ENCODE measurements at regions not wholly inside any gene's neighbourhood (a gene's known extent, or its start where the extent isn't known, plus 50 kb on each side); places are given as distances from the start of the nearest gene placed in this dataset.

DNA sequence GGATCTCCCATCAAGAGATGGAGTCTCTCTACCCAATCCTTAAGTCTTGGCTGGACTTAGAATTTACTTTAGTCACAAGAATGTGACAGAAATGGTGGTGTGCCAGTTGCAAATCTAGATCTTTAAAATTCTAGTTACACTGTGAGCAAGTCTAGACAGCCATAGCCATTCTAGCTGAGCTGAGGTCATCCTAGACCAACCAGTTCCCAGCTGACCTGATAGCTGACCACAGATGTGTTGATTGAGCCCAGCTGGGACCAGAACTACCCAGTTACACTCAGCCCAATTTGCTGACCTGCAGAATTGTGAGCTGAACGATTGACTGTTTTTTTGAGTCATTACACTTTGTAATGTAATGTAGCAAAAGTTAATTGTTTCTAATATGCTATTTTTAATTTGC is 251.8 kb downstream of the ADGRL2 start:
- no peak for TF ChIP-seq POLR2A (IDR thresholded peaks at IDR 0.05)
- TF ChIP-seq, protein P1, sequence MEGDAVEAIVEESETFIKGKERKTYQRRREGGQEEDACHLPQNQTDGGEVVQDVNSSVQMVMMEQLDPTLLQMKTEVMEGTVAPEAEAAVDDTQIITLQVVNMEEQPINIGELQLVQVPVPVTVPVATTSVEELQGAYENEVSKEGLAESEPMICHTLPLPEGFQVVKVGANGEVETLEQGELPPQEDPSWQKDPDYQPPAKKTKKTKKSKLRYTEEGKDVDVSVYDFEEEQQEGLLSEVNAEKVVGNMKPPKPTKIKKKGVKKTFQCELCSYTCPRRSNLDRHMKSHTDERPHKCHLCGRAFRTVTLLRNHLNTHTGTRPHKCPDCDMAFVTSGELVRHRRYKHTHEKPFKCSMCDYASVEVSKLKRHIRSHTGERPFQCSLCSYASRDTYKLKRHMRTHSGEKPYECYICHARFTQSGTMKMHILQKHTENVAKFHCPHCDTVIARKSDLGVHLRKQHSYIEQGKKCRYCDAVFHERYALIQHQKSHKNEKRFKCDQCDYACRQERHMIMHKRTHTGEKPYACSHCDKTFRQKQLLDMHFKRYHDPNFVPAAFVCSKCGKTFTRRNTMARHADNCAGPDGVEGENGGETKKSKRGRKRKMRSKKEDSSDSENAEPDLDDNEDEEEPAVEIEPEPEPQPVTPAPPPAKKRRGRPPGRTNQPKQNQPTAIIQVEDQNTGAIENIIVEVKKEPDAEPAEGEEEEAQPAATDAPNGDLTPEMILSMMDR (IDR thresholded peaks at IDR 0.05) = no peak
